ENCODE measurements at regions not wholly inside any gene's neighbourhood (a gene's known extent, or its start where the extent isn't known, plus 50 kb on each side); places are given as distances from the start of the nearest gene placed in this dataset.

DNA sequence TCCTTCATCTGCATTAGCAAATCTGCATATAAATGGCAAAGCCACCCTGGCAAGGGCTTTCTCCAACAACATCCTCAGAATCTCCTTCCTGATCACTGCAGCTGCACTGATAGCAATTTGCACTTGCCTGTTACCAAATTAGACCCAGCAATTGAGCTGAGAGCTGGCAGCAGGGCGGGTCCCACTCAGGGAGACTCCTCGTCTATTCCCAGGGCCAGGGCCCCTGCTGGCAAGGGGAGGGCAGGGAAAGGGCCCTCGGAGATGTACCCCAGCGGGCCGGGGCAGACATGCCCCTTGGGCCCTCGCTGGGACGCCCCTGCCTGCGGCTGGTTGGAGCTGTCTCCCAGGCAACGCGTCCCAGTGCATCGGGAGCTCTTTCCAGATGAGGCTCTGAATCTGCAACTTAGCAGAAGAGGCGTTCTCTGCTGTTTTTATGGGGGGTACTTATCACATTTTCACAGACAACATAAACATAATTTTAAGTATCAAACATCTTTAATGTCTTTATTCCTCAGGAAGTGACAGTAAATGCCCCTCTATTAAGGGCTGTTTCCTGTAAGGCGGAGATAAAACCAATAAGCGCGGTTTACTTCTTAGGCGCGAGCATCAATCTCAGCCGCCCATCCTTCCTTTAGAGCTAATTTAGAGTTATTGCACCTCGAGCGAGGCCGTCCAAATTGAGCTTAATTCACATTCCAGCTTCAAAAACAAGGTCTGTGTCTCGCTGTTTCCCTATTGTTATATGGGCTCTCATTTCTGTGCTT lies 249.0 kb upstream of the PPP2R2D start:
- DNase-seq (ENCODE audit: low spot score): peak; percentile 67

DNA sequence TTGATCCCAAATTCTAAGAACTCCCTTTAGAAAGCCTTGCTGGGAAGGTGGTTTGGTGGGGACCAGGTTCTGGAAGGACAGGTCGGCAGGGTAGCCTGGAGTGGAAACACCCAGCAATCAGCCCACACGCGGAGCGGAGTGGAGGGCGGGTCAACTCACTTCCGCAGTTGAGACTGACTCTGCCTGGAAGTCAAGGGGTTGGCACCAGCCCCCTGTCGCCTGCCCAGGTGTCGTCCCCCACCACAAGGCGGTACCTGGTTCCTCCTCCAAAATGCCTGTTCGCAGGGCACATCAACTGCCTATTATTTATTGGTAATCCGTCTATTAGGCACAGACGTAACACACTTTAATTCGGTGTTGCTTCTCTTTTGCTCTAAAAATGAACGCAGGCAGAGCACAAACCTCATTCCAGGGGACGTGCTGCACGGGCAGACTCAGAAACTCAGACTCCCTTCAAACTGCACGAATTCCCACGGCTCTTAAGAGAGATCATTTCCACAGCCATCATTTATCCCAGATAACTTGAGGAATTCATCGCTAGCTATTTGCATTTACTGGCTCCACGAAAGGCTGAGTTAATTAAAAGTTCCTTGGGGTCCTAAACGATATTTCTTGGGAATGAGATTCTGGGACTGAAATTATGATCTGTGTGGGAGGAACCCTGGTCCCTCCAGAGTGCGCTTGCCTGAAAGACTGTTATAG lies 248.2 kb upstream of the PPP2R2D start:
- no peak for DNase-seq (ENCODE audit: low spot score)

- DNase-seq (ENCODE audit: low spot score): no peak
Observed at GRCh38 chr10:131653140-131653539, 247.7 kb upstream of the PPP2R2D start.

DNA sequence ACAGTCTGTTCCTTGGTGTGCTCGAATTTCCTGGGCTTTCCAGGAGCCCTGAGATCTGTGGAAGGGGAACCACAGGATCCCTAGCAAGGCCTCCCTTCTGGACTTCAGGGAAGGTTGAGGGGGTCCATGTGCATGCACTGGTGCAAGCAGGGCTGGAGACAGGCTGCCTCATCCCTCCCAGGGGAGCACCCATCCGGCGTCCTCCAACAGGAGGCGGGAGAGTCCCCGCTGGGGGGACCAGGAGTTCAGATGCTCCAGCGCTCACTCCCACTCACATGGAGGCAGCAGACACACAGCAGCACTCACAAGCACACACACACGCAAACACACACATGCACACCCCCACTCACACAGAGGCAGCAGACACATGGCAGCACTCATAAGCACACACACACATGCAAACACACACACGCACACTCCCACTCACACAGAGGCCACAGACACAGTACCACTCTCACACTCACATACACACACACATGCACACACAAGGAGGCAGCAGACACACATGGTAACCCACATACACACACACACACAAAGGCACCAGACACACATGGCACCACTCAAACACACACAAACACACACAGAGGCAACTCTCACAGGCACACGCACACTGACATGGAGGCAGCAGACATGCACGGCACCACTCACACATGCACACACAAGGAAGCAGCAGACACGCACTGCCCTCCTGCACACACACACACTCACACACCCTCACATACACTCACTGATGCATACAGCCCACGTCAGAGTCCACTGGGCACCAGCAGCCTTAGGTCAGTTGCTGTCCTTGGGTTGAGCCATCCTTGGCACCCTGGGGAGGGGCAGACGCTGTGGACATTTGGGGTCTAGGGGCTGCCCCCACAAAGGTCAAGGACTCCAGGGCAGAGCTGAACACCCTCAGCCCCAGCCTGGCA lies 247.0 kb upstream of the PPP2R2D start:
- no peak for DNase-seq (ENCODE audit: low spot score)

DNA sequence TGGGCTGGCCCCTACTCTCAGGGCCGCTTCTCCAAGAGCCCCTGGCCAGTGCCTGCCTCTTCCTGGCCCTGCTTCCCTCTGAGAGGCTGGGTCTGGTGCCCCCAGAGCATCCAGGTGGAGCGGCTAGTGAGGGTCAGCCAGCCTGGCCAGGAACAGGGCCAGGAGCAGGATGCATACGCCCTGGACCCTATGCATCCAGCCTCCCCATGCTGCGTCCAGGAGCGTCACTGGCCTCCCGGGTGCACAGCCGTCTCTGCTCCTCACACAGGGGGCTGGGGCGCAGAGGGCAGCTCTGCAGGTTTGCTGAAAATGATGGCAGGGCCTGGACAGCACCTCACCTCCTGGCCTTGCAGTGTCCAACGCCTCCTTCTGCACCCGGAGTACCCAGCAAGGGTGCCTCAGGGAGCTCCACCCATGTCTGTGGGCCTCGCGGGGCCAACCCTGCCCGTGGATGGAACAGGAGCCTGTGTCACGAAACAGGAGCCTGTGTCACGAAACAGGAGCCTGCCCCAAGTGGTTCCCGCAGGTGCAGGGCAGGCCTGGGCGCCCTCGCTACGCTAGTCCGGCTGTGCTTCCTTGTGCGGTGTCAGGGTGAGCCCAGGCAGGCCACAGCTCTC lies 246.2 kb upstream of the PPP2R2D start:
- no peak for DNase-seq (ENCODE audit: low spot score)

DNA sequence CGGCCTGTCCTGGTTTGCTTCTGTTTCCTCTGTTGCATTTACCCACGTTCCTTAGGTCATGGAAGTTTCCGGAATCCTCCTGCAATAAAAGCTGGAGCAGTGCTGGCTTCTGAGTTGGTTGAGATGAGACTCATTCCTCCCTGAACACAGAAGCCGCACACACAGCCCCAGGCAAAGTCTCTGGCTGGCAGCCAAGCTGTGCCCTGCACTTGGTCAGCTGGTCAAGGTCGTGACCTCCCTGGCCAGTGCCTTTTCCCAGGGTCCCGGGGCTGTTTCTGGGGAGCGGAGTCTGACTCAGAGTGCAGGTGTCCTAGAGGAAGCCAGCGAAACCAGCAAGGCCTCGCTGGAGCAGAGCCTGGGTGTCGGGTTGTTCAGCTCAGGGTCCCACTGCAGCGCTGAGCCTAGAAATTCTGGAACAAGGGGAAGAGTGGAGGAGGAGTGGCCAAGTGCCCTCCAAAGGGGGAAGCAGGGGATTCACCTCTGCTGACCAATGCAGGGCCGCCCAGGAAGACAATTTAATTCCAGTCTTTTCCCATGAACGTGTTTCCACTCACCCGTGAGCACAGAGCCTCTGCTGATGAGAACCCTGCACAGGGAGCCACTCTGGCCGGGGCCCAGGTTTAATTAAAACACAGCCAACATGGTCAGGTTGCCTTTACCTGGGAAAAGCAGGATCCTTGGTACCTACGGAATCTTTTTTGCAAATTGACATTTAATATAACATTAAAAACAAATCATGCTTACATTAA lies 245.5 kb upstream of the PPP2R2D start:
- DNase-seq (ENCODE audit: low spot score): no peak

GRCh38 chr10:131656009-131656408 lies 244.8 kb upstream of the PPP2R2D start:
- no peak for DNase-seq (ENCODE audit: low spot score)

GRCh38 chr10:131656431-131656841 lies 244.4 kb upstream of the PPP2R2D start:
- DNase-seq (ENCODE audit: low spot score): no peak

DNA sequence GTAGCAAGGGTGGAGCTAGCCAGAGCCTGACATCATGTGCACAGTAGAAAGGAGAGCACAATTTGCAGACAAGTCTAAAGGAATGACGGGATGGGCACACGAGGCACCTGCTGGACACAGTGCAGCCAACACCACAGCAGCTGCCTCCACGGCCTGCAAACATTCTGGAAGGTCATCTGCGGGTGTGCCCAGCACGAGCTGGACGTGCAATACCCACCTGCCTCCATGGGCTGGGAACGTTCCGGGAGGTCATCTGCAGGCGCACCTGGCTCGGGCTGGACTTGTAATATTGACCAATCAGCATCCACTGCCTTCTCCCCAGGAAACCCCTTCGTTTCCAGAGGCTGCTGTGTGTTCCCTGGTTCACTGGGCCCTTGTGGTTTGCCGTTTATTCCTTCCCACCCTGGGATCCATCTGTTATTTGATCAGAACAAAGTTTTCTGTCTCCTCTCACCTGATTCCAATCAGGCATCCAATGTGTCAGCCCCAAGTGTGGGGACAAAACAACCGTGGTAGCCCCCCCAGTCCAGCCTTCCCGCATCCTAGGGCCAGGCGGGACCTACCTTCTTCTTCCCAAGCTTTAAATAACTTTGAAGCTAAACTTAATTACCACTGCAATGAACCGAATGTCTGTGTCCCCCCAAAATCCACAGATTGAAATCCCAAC lies 243.4 kb upstream of the PPP2R2D start:
- no peak for DNase-seq (ENCODE audit: low spot score)

GRCh38 chr10:131657985-131658330 lies 242.8 kb upstream of the PPP2R2D start:
- no peak for DNase-seq (ENCODE audit: low spot score)

DNA sequence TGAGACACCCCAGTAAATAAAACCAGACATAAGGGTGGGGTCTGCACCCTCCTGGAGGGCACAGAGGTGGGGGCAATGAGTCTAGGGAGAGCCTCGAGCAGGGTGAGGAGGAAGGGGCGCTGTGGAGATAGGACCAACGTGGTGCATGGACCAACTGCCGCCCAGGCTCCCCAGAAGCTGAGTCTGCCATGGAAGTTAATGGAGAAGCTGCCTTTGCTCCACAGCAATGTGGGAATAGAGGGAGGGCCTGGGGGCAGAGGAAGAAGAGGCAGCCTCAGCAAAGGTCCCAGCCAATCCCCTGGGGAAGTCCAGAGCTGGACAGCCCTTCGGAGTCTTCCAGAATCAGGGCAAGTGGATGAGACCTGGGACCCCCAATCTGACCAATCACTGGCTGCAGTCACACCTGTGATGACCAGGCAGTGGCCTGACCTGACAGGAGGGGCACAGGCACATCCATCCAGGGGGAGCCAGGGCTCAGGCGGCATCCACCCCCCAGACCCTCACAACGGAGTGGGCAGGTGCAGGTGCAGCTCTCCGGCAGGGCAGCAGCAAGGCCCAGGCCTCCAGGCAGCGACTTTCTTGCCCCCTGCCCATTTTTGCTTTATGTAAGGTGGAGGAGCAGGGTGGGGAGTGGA lies 242.2 kb upstream of the PPP2R2D start:
- DNase-seq (ENCODE audit: low spot score): no peak

- no peak for DNase-seq (ENCODE audit: low spot score)
Observed at GRCh38 chr10:131660427-131660826, 240.4 kb upstream of the PPP2R2D start.

DNA sequence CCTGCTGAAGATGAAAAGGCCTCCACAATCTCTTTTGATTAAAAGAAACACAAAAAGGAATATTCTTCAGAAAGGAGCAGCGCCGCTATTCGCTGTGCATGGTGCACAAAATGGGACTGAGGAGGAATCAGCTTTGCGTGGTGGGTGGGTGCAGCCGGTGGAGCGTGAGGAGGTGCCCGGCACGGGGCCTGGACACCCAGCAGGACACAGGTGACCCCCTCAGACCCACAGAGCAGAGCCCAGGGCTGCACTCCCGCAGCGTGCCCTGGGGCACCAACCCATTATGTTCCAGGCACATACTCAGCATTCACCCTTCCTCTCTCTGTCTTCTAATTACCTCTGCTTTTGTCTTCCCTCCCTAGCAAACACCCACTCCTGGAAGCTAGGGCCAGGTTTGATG lies 238.0 kb upstream of the PPP2R2D start:
- no peak for DNase-seq (ENCODE audit: low spot score)

GRCh38 chr10:131663351-131663750 lies 237.5 kb upstream of the PPP2R2D start:
- no peak for DNase-seq (ENCODE audit: low spot score)

GRCh38 chr10:131666091-131666490 lies 234.7 kb upstream of the PPP2R2D start:
- no peak for DNase-seq (ENCODE audit: low spot score)

DNA sequence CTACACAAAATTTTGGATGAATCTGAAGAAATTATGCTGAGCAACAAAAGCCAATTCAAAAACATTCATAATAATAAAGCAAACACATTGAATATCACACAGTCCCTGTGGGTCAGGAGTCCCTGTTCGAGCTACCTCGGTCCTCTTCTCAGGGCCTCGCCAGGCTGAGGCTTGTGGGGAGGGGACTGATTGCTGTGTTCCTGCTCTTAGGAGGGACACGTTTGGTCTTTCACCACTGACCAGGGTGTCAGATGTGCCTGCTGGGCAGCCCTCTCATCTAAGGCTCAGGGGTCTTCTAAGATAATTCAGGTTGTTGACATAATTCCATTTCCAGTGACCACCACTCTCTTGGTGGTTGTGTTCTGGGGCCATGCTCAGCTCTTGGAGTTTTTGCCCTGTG lies 233.8 kb upstream of the PPP2R2D start:
- no peak for DNase-seq (ENCODE audit: low spot score)

GRCh38 chr10:131667561-131667960 lies 233.2 kb upstream of the PPP2R2D start:
- DNase-seq (ENCODE audit: low spot score): no peak

DNA sequence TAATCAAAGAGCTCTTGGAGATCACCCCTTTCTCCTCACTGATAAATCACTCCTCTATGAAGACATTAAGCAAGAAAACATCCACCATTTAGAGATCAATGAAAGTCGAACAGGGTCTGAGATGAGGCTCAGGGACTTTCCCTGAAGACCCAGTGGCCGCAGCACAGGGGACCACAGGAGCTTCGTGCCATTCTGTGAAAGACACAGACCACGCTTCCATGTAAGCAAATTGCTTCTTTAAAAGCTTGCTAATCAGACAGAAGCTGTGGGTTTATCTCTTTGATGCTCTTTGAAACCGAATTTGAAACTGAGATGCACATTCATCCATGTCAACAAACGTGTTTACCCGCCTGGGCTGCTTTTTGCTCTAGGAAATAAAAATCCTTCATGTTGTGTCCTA lies 231.9 kb upstream of the PPP2R2D start:
- no peak for DNase-seq (ENCODE audit: low spot score)

- no peak for DNase-seq (ENCODE audit: low spot score)
Observed at GRCh38 chr10:131669838-131670237, 231.0 kb upstream of the PPP2R2D start.

DNA sequence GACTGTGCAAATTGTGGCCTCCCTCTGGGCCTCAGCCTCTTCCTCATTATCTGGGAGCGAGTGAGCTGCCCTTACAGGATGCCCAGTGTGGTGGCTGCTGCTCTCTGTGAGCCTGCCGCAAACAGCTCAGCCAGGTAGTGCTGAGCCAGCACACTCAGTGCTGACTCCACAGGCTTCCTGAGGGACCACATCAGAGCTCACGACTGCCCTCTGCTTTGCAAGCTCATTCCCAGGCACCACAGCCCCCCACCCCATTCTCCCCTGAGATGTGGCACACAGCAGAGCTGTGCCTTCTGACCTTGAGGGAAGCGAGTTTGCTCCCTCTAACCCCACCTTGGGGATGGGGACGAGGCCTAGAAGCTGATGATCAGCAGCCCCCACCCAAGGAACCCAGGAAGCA lies 230.5 kb upstream of the PPP2R2D start:
- no peak for DNase-seq (ENCODE audit: low spot score)

DNA sequence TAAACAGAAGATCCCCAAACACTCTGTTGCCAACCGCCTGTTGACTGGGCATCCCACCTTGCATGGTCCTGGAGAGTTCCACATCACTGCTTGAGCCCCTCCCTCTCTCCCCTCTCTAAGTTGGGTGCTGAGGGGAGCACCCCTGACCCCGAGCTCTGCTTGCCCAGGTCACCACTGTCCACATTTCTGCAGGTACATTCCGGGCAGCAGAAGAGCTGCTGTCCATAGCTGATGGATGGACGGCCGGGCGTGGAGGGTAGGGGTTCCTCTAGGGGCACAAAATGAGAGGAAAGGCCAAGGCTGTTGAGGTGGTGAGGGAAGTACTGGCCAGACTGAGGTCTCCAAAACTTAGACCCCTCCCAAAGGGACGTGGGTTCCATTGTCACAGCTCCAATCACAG lies 227.4 kb upstream of the PPP2R2D start:
- DNase-seq (ENCODE audit: low spot score): no peak

Measured in iPS-NIHi11 (cell line).